H9 (cell line): ENCODE measurements at regions not wholly inside any gene's neighbourhood (a gene's known extent, or its start where the extent isn't known, plus 50 kb on each side); places are given as distances from the start of the nearest gene placed in this dataset.

Experiments
- DNase-seq: peaks from one replicate; pipeline ENCODE4 v3.0.0-alpha.2; 2017
- H2AFZ ChIP-seq: one replicate; pipeline ENCODE4 v1.6.1; 2013; ENCODE audit warnings: mild to moderate bottlenecking, low read length, control low read depth, moderate library complexity
- H2AK5ac ChIP-seq: 2 replicates; pipeline ENCODE4 v1.6.1; 2013; ENCODE audit warnings: low read length, control low read depth, mixed read lengths; ENCODE audit not compliant: insufficient read length
- H2BK120ac ChIP-seq: one replicate; pipeline ENCODE4 v1.6.1; 2013; ENCODE audit warnings: low read depth, mild to moderate bottlenecking, low read length, control low read depth, inconsistent platforms; ENCODE audit not compliant: poor library complexity, severe bottlenecking
- H2BK12ac ChIP-seq: 2 replicates; pipeline ENCODE4 v1.6.1; 2013; ENCODE audit warnings: low read length, control low read depth, mixed read lengths, low read depth; ENCODE audit not compliant: insufficient read length
- H2BK15ac ChIP-seq: 2 replicates; pipeline ENCODE4 v1.6.1; 2013; ENCODE audit warnings: low read depth, low read length, control low read depth
- H2BK20ac ChIP-seq: one replicate; pipeline ENCODE4 v1.6.1; 2013; ENCODE audit warnings: low read depth, mild to moderate bottlenecking, low read length, control low read depth, inconsistent platforms; ENCODE audit not compliant: poor library complexity, severe bottlenecking
- H2BK5ac ChIP-seq: 2 replicates; pipeline ENCODE4 v1.6.1; 2013; ENCODE audit warnings: low read length, control low read depth, mixed read lengths; ENCODE audit not compliant: insufficient read length
- H3K14ac ChIP-seq: 2 replicates; pipeline ENCODE4 v1.6.1; 2013; ENCODE audit warnings: low read length, control low read depth; ENCODE audit not compliant: insufficient read depth
- H3K18ac ChIP-seq: 2 replicates; pipeline ENCODE4 v1.6.1; 2013; ENCODE audit warnings: low read depth, mild to moderate bottlenecking, mixed read lengths, low read length, control low read depth; ENCODE audit not compliant: insufficient read length
- H3K23ac ChIP-seq: 2 replicates; pipeline ENCODE4 v1.6.1; 2013; ENCODE audit warnings: low read length, control low read depth, mixed read lengths, low read depth; ENCODE audit not compliant: insufficient read length
- H3K23me2 ChIP-seq: 2 replicates; pipeline ENCODE4 v1.6.1; 2013; ENCODE audit warnings: low read depth, mild to moderate bottlenecking, mixed read lengths, low read length, control low read depth; ENCODE audit not compliant: insufficient read length, poor library complexity, severe bottlenecking
- H3K27ac ChIP-seq: 2 replicates; pipeline ENCODE4 v1.5.1; 2013; ENCODE audit warnings: low read length, control low read depth, mixed read lengths, low read depth; ENCODE audit not compliant: insufficient read length
- H3K27me3 ChIP-seq: 2 replicates; pipeline ENCODE4 v1.6.1; 2013; ENCODE audit warnings: low read length, control low read depth, inconsistent platforms; ENCODE audit not compliant: insufficient read depth
- H3K4ac ChIP-seq: 2 replicates; pipeline ENCODE4 v1.6.1; 2013; ENCODE audit warnings: low read depth, mild to moderate bottlenecking, control low read depth, inconsistent platforms, low read length, moderate library complexity
- H3K4me1 ChIP-seq: 2 replicates; pipeline ENCODE4 v1.6.1; 2013; ENCODE audit warnings: low read length, control low read depth, inconsistent platforms; ENCODE audit not compliant: insufficient read depth
- H3K4me2 ChIP-seq: 2 replicates; pipeline ENCODE4 v1.6.1; 2013; ENCODE audit warnings: low read length, control low read depth, mixed read lengths; ENCODE audit not compliant: insufficient read length, insufficient read depth
- H3K56ac ChIP-seq: 2 replicates; pipeline ENCODE4 v1.6.1; 2013; ENCODE audit warnings: low read depth, mild to moderate bottlenecking, mixed read lengths, low read length, control low read depth; ENCODE audit not compliant: insufficient read length
- H3K79me1 ChIP-seq: 2 replicates; pipeline ENCODE4 v1.6.1; 2013; ENCODE audit warnings: low read depth, mild to moderate bottlenecking, moderate library complexity, low read length, control low read depth, inconsistent platforms; ENCODE audit not compliant: insufficient read depth, poor library complexity, severe bottlenecking
- H3K79me2 ChIP-seq: 2 replicates; pipeline ENCODE4 v1.6.1; 2013; ENCODE audit warnings: low read length, control low read depth, inconsistent platforms; ENCODE audit not compliant: insufficient read depth
- H3K9ac ChIP-seq: 2 replicates; pipeline ENCODE4 v1.6.1; 2013; ENCODE audit warnings: low read length, control low read depth, mixed read lengths; ENCODE audit not compliant: insufficient read length; ENCODE audit errors: extremely low read depth
- H3K9me3 ChIP-seq: one replicate; pipeline ENCODE4 v1.6.1; 2013; ENCODE audit warnings: low read depth, low read length, inconsistent platforms; ENCODE audit not compliant: control insufficient read depth
- H3T11ph ChIP-seq: one replicate; pipeline ENCODE4 v1.6.1; 2013; ENCODE audit warnings: mild to moderate bottlenecking, low read length, control low read depth, inconsistent platforms
- H4K20me1 ChIP-seq: one replicate; pipeline ENCODE4 v1.6.1; 2013; ENCODE audit not compliant: control insufficient read depth, insufficient read length, insufficient read depth
- H4K5ac ChIP-seq: 2 replicates; pipeline ENCODE4 v1.6.1; 2013; ENCODE audit warnings: low read depth, mild to moderate bottlenecking, mixed read lengths, low read length, control low read depth; ENCODE audit not compliant: insufficient read length
- H4K8ac ChIP-seq: replicated peaks from 2 replicates; pipeline ENCODE4 v1.6.1; 2013; ENCODE audit warnings: low read length, control low read depth, mixed read lengths, low read depth; ENCODE audit not compliant: insufficient read length
- H4K91ac ChIP-seq: 2 replicates; pipeline ENCODE4 v1.6.1; 2013; ENCODE audit warnings: low read depth, mild to moderate bottlenecking, moderate library complexity, mixed read lengths, low read length, control low read depth; ENCODE audit not compliant: insufficient read length
- H3K27ac Mint-ChIP-seq, 3 experiments: 2 replicates in 2 of 3; 3 replicates in 1 of 3; pipeline ENCODE4 v1.8.0; 2020 to 2021; ENCODE audit warnings: mixed read lengths in 3 of 3, mild to moderate bottlenecking in 1 of 3, moderate library complexity in 1 of 3
- H3K27me3 Mint-ChIP-seq: 2 replicates; pipeline ENCODE4 v1.8.0; 2021; ENCODE audit warnings: low read depth, mild to moderate bottlenecking, moderate library complexity, mixed read lengths
- H3K36me3 Mint-ChIP-seq, 3 experiments: 2 replicates in 2 of 3; 3 replicates in 1 of 3; pipeline ENCODE4 v1.8.0; 2020 to 2021; ENCODE audit warnings: low read depth in 3 of 3, mixed read lengths in 3 of 3; ENCODE audit not compliant: insufficient read depth in 1 of 3
- H3K4me1 Mint-ChIP-seq, 2 experiments: 2 replicates each; pipeline ENCODE4 v1.8.0; 2020; ENCODE audit warnings: mixed read lengths in 2 of 2
- H3K4me3 Mint-ChIP-seq, 2 experiments: 2 replicates in 1 of 2; 3 replicates in 1 of 2; pipeline ENCODE4 v1.8.0; 2020 to 2021; ENCODE audit warnings: mild to moderate bottlenecking in 2 of 2, mixed read lengths in 2 of 2, moderate library complexity in 1 of 2
- H3K9me3 Mint-ChIP-seq, 2 experiments: 2 replicates in 1 of 2; 3 replicates in 1 of 2; pipeline ENCODE4 v1.8.0; 2020; ENCODE audit warnings: mild to moderate bottlenecking in 2 of 2, mixed read lengths in 2 of 2, moderate library complexity in 1 of 2
- CTCF ChIP-seq: fragments of 200-600 bp; sonication (generic); conservative IDR thresholded peaks from 3 replicates; pipeline ENCODE4 v1.8.0; 2021; ENCODE audit warnings: antibody characterized with exemption, mild to moderate bottlenecking
- WGBS: extraction: QIAGEN DNeasy Blood & Tissue Kit; methylation state at CpG from one replicate; pipeline ENCODE4 v1.1.7; 2013; ENCODE audit warnings: missing lambda C conversion rate, low lambda C conversion rate, mixed read lengths; ENCODE audit not compliant: insufficient read length; ENCODE audit errors: extremely low coverage; 5-methylcytosine and 5-hydroxymethylcytosine counted together

GRCh38 chr20:11356061-11356460, 561.6 kb upstream of the BTBD3 start:
- H2BK20ac ChIP-seq: no peak overlapping the region
- H3K4ac ChIP-seq: no peak overlapping the region
- Mint-ChIP-seq H3K4me1 (peaks cover 28 to 29% of the 10 kb centered on the region in 2 experiments), H3K36me3 (peaks cover 4 to 18% (median 8%) of the 10 kb centered on the region in 3 experiments; a peak in 3 of 7 replicates), H3K27ac (no peak overlapping the region), H3K27me3 (no peaks in the 10 kb centered on the region), H3K4me3 (no peak overlapping the region), H3K9me3 (peaks cover 10 to 16% of the 10 kb centered on the region in 2 experiments; a peak in 4 of 5 replicates)
- H3K27me3 ChIP-seq: no peaks in the 10 kb centered on the region; the same call in 1 of the 2 replicates
- no peak overlapping the region for H3K4me2 ChIP-seq
- no peaks in the 10 kb centered on the region for H3K23me2 ChIP-seq
- no peak overlapping the region for H2AK5ac ChIP-seq
- no peak overlapping the region for H3K14ac ChIP-seq
- no peaks in the 10 kb centered on the region for H3K79me2 ChIP-seq
- no CpG with 5 or more reads among the region's 3 CpGs for WGBS
- H3K9ac ChIP-seq: no peak overlapping the region
- no peak overlapping the region for H2BK15ac ChIP-seq
- H4K5ac ChIP-seq: no peak overlapping the region
- no peak overlapping the region for H4K91ac ChIP-seq
- H2AFZ ChIP-seq: no peak overlapping the region
- H4K20me1 ChIP-seq: no peaks in the 10 kb centered on the region
- no peaks in the 10 kb centered on the region for H3K9me3 ChIP-seq
- H2BK120ac ChIP-seq: no peak overlapping the region
- no peak overlapping the region for H4K8ac ChIP-seq
- no peak overlapping the region for H3T11ph ChIP-seq
- H3K79me1 ChIP-seq: no peaks in the 10 kb centered on the region
- no peak overlapping the region for H3K27ac ChIP-seq
- H3K4me1 ChIP-seq: no peaks in the 10 kb centered on the region; the same call in 1 of the 2 replicates
- DNase-seq: no peak
- no peak for TF ChIP-seq CTCF
- no peak overlapping the region for H2BK12ac ChIP-seq
- no peak overlapping the region for H2BK5ac ChIP-seq
- H3K23ac ChIP-seq: no peak overlapping the region
- H3K18ac ChIP-seq: no peak overlapping the region
- H3K56ac ChIP-seq: no peak overlapping the region
